ENCODE measurements at regions not wholly inside any gene's neighbourhood (a gene's known extent, or its start where the extent isn't known, plus 50 kb on each side); places are given as distances from the start of the nearest gene placed in this dataset.

GRCh38 chr21:25493722-25494121, 113.6 kb downstream of the MRPL39 start:
- TF ChIP-seq EZH2 (optimal IDR thresholded peaks at IDR 0.05; ENCODE audit: low read depth, low read length) = no peak
- no peak for TF ChIP-seq CTCF (IDR thresholded peaks at IDR 0.05; ENCODE audit: low read length)
- TF ChIP-seq EZH2phosphoT487 (IDR thresholded peaks at IDR 0.05; ENCODE audit: low read length) = no peak
